Cardiac fibroblast (primary cell): ENCODE measurements at regions not wholly inside any gene's neighbourhood (a gene's known extent, or its start where the extent isn't known, plus 50 kb on each side); places are given as distances from the start of the nearest gene placed in this dataset.

Experiments used
- DNase-seq, 2 donors: peaks; one replicate each; pipeline versions ENCODE4 v3.0.0 to v3.0.0-alpha.2; 2010; ENCODE audit warnings: low read depth in 2 of 2
- H3K4me3 ChIP-seq, 2 donors: replicated peaks in 1 of 2; 1 replicate in 1 of 2; 2 replicates in 1 of 2; pipeline ENCODE4 v1.5.1; 2011; ENCODE audit warnings: low read depth in 2 of 2, low read length in 2 of 2, mild to moderate bottlenecking in 2 of 2, moderate library complexity in 1 of 2
- CTCF ChIP-seq: IDR thresholded peaks from one replicate; pipeline ENCODE4 v1.5.1; 2011; ENCODE audit warnings: low read depth, mild to moderate bottlenecking, low read length, inconsistent platforms

DNA sequence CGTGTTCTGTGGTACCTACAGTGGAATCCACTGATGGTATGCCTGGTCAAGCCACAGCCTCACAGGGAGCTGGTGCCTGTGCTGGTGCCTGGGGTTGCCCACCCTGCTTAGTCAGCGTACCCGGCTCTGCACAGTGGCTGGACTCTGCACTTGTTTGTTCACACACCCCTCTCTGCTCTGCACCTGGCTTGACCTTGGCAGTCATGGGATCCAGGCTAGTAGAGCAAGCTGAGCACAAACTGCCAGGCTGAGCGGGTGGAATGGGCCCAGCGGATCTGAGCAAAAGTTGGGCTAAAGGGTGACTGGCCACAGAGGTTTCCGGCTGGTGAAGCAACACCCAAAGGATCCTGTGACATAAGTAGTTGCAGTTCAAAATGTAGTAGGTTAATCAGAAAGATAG, 163.5 kb downstream of the CDH19 start:
- DNase-seq = no peak
- no peak for TF ChIP-seq CTCF
- no peak overlapping the region for H3K4me3 ChIP-seq

DNA sequence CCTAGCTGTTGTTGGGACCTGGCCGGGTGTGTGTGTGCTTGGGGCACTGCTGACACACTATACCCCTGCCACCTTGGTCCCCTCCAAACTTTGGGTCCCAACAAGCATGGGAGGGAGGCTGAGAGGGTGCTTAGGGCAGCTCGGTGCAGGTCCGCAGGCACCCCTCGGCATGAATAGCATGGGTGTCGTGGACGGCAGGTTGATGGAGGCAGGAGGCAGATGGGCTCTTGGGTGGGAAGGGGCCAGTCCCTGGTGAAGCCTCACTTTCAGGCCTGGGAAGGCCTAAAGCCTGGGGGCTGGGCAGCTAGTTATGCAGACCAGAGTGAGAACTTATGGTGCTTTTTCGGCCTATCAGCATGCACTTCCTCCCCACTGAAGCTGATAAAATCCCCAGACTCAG, 164.2 kb downstream of the CDH19 start:
- no peak overlapping the region for H3K4me3 ChIP-seq
- TF ChIP-seq CTCF = no peak
- DNase-seq = no peak

DNA sequence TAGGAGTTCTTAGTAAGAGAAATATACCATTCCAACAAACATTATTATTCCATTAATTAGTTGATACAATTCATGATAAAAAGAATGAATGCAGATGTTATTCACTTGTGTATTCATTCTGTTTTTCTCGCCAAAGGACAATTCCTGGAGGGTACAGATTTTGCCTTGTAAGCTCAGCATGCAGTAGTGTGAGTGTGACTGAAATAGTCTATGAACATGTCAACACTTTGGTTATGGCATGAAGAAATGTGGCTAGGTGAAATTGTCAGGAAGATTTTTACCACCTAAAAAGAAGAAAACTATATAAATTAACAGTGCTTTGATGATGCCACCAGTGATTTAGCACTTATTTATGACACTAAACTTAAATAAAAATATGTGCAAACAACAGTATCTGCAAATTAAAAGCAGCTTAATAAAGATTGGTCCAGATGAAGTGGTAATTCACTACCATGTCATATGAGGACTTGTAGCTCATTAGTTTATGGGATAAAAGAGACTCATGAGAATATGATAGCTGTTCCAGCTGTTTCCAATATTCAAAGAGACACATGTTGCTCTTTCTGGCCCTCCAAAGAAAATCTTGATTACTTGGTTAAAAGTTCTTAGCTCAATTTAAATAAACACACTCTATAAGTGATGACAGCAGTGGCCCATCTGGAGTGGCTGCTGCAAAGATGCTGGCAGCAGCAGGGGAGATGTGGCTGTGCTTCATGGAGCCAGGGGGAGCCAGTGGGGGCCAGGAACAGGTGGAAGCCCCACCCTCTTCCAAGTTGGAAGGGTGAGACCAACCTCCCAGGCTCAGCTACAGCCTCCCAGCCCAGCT, 165.0 kb downstream of the CDH19 start:
- TF ChIP-seq CTCF = no peak
- H3K4me3 ChIP-seq = no peak overlapping the region
- no peak for DNase-seq

GRCh38 chr18:66432636-66433035, 171.3 kb downstream of the CDH19 start:
- no peak for TF ChIP-seq CTCF
- no peak overlapping the region for H3K4me3 ChIP-seq
- DNase-seq = no peak

- no peak for TF ChIP-seq CTCF
- no peak for DNase-seq
- H3K4me3 ChIP-seq = no peak overlapping the region
Observed at GRCh38 chr18:66428795-66429194, 175.1 kb downstream of the CDH19 start.

DNA sequence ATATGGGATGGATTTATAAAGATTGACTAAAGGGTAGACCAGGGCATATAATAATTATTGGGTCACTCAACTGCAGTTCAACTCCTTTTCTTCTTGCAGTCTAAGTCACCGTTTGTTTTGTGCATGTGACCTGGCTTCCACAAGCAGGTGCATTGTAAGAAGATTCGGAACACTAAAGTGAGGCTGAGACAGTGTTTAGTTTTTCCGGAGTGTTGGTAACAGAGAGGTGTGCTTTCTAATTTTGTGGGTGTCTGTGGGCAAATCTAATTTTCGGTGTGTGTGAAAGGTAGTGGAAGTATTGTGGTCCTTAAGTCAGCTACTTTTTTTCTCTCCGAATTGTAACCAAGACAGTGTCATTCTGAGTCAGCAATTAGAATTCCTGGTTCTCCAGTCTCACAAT, 184.5 kb downstream of the CDH19 start:
- no peak for DNase-seq
- no peak overlapping the region for H3K4me3 ChIP-seq
- TF ChIP-seq CTCF = no peak

GRCh38 chr18:66410692-66411091, 193.2 kb downstream of the CDH19 start:
- TF ChIP-seq CTCF = no peak
- no peak for DNase-seq
- H3K4me3 ChIP-seq = no peak overlapping the region
